Spinal cord (tissue), 9 donors: ENCODE measurements at regions not wholly inside any gene's neighbourhood (a gene's known extent, or its start where the extent isn't known, plus 50 kb on each side); places are given as distances from the start of the nearest gene placed in this dataset.
A peak's percentile ranks its signal among the peaks of the same experiment; 100 is the strongest.

ENCODE experiments used
- DNase-seq, 6 donors: peaks; one replicate each; pipeline versions ENCODE4 v3.0.0 to v3.0.0-alpha.2; 2013 to 2015; ENCODE audit warnings: low spot score in 6 of 6, low read depth in 4 of 6
- H3K27ac ChIP-seq: one replicate; pipeline ENCODE4 v1.5.1; 2013; ENCODE audit warnings: low read depth, low read length, control low read depth
- H3K27me3 ChIP-seq: one replicate; pipeline ENCODE4 v1.6.1; 2013; ENCODE audit warnings: low read length; ENCODE audit not compliant: control insufficient read depth, insufficient read depth
- H3K36me3 ChIP-seq: one replicate; pipeline ENCODE4 v1.6.1; 2013; ENCODE audit warnings: low read length; ENCODE audit not compliant: control insufficient read depth, insufficient read depth
- H3K4me1 ChIP-seq: one replicate; pipeline ENCODE4 v1.6.1; 2013; ENCODE audit warnings: low read length; ENCODE audit not compliant: control insufficient read depth, insufficient read depth
- H3K4me3 ChIP-seq: one replicate; pipeline ENCODE4 v1.5.1; 2013; ENCODE audit warnings: low read depth, low read length, control low read depth
- H3K9me3 ChIP-seq: one replicate; pipeline ENCODE4 v1.6.1; 2013; ENCODE audit warnings: low read length; ENCODE audit not compliant: control insufficient read depth, insufficient read depth
- WGBS: methylation state at CpG from one replicate; pipeline ENCODE4 v1.1.5; 2013; ENCODE audit warnings: missing lambda C conversion rate; ENCODE audit not compliant: insufficient coverage; 5-methylcytosine and 5-hydroxymethylcytosine counted together
- donor health status: healthy.

GRCh38 chr11:69232821-69233743 is 60.9 kb upstream of the MYEOV start:
- Histone ChIP-seq H3K4me3 (no peak overlapping the region), H3K27ac (no peak overlapping the region), H3K4me1 (peaks cover 20% of the 10 kb centered on the region), H3K9me3 (no peaks in the 10 kb centered on the region), H3K27me3 (peaks cover 5% of the 10 kb centered on the region), H3K36me3 (no peaks in the 10 kb centered on the region)
- no peak for DNase-seq
- 75% methylated on average over 16 of the region's 19 CpGs for WGBS

GRCh38 chr11:69233744-69234570 is 60.0 kb upstream of the MYEOV start:
- H3K4me1 ChIP-seq, result peaks cover 20% of the 10 kb centered on the region
- 43% methylated on average over 19 of the region's 26 CpGs for WGBS
- H3K36me3 ChIP-seq, result no peaks in the 10 kb centered on the region
- H3K9me3 ChIP-seq, result no peaks in the 10 kb centered on the region
- peak in 3 of 6 donors; percentile 33 to 87 (median 44) for DNase-seq
- no peak overlapping the region for H3K27ac ChIP-seq
- no peak overlapping the region for H3K4me3 ChIP-seq
- H3K27me3 ChIP-seq, result peaks cover 5% of the 10 kb centered on the region

- no peak overlapping the region for H3K27ac ChIP-seq
- H3K9me3 ChIP-seq, result no peaks in the 10 kb centered on the region
- 90% methylated on average over 7 of the region's 11 CpGs for WGBS
- peaks cover 5% of the 10 kb centered on the region for H3K27me3 ChIP-seq
- no peaks in the 10 kb centered on the region for H3K36me3 ChIP-seq
- H3K4me3 ChIP-seq, result no peak overlapping the region
- H3K4me1 ChIP-seq, result peaks cover 20% of the 10 kb centered on the region
- no peak for DNase-seq
Observed at GRCh38 chr11:69234740-69235710, 58.9 kb upstream of the MYEOV start.

- Histone ChIP-seq H3K9me3 (no peaks in the 10 kb centered on the region), H3K4me1 (peaks cover 14% of the 10 kb centered on the region), H3K4me3 (no peak overlapping the region), H3K36me3 (no peaks in the 10 kb centered on the region), H3K27ac (no peak overlapping the region), H3K27me3 (peaks cover 5% of the 10 kb centered on the region)
- no CpG with 5 or more reads among the region's 5 CpGs for WGBS
- DNase-seq, result no peak
Observed at GRCh38 chr11:69238573-69239351, 55.2 kb upstream of the MYEOV start.

GRCh38 chr11:69239641-69240040 is 54.3 kb upstream of the MYEOV start:
- WGBS, result 92% methylated on average over 8 of the region's 10 CpGs
- Histone ChIP-seq H3K4me1 (peaks cover 7% of the 10 kb centered on the region), H3K36me3 (no peaks in the 10 kb centered on the region), H3K27me3 (peaks cover 5% of the 10 kb centered on the region), H3K27ac (no peak overlapping the region), H3K4me3 (no peak overlapping the region), H3K9me3 (no peaks in the 10 kb centered on the region)
- no peak for DNase-seq

GRCh38 chr11:69240332-69241074 is 53.5 kb upstream of the MYEOV start:
- Histone ChIP-seq H3K4me1 (peaks cover 7% of the 10 kb centered on the region), H3K27ac (no peak overlapping the region), H3K9me3 (no peaks in the 10 kb centered on the region), H3K36me3 (no peaks in the 10 kb centered on the region), H3K4me3 (no peak overlapping the region), H3K27me3 (no peaks in the 10 kb centered on the region)
- WGBS, result 88% methylated on average over 6 of the region's 7 CpGs
- DNase-seq, result no peak

- Histone ChIP-seq H3K36me3 (no peaks in the 10 kb centered on the region), H3K4me1 (peaks cover 7% of the 10 kb centered on the region), H3K9me3 (no peaks in the 10 kb centered on the region), H3K27ac (no peak overlapping the region), H3K27me3 (no peaks in the 10 kb centered on the region), H3K4me3 (no peak overlapping the region)
- DNase-seq, result no peak
- WGBS, result 91% methylated on average over 4 of the region's 6 CpGs
Observed at GRCh38 chr11:69241075-69241740, 52.7 kb upstream of the MYEOV start.

GRCh38 chr11:69241844-69242243 is 52.1 kb upstream of the MYEOV start:
- peaks cover 7% of the 10 kb centered on the region for H3K4me1 ChIP-seq
- no peaks in the 10 kb centered on the region for H3K36me3 ChIP-seq
- WGBS, result no CpG with 5 or more reads among the region's 4 CpGs
- no peaks in the 10 kb centered on the region for H3K9me3 ChIP-seq
- no peaks in the 10 kb centered on the region for H3K27me3 ChIP-seq
- H3K27ac ChIP-seq, result no peak overlapping the region
- no peak for DNase-seq
- no peak overlapping the region for H3K4me3 ChIP-seq
